HG03558 (cell line): ENCODE measurements at regions not wholly inside any gene's neighbourhood (a gene's known extent, or its start where the extent isn't known, plus 50 kb on each side); places are given as distances from the start of the nearest gene placed in this dataset.

Experiments
- ATAC-seq: cut with Tn5 transposase; IDR thresholded peaks from one replicate; pipeline ENCODE4 v1.9.1; 2021; ENCODE audit warnings: moderate number of reproducible peaks; ENCODE audit not compliant: unreplicated experiment; ENCODE audit errors: extremely low read depth

DNA sequence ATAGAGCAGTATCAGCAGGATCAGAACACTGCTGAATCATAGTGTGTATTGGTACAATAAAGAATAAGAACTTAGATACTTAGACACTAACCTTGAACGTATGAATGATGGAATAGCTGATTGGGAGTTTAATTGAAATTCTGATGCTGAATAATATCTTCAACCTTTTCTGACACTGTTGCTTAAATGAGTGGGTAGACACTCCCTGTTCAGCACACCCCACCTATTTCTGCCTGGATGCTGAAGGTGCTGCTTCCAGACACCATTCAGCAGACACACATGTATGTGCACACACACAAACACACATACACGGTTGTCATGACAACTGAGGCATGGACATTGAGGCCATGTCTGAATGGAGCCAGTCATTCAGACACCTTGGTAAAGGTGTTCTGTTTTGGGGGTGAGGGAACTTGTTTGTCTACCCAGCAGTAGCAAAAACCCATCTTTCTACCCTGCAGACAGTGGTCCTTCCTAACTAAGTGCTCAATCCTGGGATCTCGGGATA is 54.3 kb downstream of the TMEM215 start:
- ATAC-seq = no peak

DNA sequence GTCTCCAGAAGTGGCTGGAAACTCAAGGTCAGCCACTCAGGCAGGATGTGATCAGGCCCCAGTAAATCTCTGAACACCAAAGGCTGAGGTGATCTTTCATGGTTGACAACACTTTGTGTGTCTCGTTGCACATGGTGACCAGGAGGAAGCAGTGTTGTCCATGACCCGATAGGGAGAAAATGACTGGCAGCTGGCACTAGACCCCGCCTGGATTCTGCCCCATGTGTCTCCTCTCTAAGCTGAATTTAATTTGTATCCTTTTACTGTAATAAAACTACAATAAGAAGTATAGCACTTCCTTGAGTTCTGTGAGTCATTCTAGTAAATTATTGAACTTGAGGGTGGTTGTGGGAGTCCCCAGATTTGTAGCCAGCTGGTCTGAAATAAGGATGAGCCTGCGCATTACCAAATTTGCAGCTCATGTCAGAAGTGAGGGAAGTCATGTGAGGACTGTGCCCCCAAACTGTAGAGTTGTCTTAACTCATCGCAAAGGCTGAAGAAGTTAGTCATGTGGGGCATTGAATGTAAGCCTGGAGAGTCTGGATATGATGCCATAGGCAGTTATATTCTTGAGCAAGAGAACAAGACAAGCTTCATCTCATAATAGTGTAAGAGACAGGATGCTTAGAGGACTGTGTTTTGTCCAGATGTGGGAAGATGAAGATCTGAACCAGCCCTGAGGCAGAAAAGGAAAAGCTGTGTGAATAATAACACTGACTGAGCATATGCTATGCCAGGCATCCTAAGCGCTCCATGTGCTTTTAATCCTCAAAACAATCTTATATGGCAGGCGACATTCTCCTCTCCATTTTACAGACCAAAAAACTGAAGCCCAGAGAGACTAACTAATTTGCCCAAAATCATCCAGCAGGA is 55.9 kb downstream of the TMEM215 start:
- ATAC-seq = no peak

DNA sequence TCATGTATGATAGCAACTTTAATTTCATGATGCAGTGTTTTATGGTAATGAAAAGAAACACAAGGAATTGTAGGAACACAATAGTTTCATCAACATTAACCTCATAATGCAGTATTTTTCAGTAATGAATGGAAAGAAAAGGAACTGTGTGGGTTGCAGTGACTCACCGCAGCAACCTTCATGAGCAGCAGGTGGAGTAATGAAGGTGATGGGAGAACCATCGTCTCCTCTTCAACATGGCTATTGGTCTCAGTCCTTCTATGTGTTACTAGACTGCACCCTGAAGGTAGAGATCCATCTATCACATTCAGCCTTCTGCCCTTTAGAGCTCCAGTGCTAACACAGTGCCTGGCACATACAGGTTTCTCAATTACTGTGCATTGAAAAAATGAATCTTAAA is 58.0 kb downstream of the TMEM215 start:
- ATAC-seq = no peak

DNA sequence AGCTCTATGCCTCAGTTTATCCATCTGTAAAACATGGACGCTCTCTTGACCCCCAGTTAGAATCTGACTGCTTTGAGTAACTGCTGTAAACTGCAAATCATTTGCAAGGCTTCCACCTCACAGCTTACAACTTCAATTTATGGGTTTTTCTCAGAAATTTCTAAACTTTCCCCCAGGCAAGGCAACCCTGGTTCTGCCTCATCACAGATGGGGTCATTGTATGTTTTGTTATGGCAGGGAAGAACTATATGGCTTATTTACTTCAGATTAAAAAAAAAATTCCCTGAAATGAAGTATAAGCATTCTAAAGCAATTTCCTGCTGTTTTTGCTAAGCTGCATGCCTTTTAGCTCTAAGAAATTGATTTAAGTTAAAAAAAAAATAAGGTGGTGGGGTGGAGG is 60.0 kb downstream of the TMEM215 start:
- no peak for ATAC-seq

DNA sequence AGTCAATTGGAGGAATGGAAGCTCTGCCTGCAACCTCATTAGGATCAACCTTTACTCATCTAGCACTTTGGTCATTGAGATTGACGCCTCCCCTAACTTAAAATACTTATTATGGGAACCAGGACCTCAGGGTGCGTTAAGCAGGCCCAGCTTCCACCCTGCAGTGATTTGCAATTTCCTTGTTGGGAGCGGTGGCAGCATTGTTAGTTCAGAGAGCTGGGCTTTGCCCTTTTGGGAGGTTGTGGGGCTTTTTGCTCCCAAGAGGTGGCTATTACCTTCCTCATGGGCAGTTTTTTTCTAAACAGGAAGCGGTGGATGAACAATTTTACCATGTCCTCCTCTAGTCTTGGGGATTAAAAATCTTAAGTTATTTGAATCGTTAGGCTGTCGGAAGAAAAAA is 60.9 kb downstream of the TMEM215 start:
- no peak for ATAC-seq

DNA sequence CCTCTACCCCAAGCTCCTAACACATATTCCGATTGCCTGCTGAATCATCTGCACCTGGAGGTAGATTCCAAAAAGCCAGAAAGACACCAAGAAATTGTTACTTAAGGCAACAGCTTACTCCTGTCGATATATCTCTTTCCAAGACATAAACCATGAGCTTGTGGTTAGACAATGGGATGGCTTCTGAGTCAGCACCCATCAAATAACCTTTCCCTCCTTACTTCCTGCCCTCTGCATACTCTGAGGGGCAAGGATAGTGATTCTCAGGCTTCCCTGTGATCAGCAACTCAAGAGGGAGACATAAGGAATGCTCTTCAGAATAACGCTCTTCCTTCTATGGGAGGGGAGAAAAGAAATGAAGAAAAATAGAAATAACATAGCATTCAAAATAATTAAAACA is 70.9 kb downstream of the TMEM215 start:
- ATAC-seq = no peak

DNA sequence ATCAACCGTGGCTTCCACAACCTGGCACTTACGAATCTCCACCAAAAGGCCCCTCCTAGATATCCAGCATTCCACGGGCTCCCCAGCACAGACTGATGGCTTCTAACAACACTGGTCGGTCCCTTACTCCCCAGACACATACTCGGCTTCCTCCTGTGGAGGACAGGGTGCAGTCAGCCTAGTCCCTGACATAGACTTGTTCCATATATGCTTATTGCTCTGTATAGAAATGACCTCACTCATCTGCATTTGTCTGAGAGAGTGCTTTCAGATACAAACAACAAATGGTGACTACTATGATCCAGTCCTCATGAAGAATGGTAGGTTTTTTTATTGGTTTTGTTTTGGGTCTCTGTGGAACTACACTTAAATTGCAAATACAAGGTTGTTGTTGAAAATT is 72.4 kb downstream of the TMEM215 start:
- ATAC-seq = no peak

DNA sequence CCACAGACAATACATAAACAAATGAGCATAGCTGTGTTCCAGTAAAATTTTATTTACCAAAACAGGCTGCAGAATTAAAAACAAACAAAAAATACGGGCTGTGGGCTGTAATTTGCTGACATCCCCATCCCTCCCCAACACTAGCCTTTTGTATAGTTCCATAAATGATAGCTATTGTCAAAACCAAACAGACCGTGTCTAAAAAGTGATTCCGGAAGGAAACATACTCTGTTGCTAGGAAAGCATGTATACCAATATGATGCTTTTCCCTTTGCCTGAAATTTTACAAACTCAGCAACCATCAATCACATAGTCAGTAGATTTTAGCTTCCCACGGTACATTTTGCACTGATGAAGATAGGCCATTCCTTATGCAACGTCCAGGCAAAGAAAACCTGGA is 80.0 kb downstream of the TMEM215 start:
- no peak for ATAC-seq

DNA sequence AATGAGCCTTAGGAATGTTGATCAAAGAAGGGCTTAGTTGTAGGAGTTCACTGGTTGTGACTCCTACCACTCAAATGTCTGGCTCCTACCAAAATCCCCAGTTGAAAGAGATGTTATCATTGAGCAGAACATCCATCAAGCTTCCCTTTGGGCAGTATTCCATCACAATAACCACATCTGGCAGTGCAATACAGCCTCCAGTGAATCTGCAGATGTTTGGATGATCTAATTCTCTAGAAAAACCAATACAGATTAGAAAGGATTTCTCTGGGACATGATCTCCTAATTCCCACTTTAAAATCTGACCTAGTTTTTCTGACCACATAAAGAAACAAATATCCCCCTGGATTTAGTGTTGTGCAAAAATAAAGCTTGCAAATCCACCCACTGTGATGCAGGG is 81.6 kb downstream of the TMEM215 start:
- no peak for ATAC-seq

DNA sequence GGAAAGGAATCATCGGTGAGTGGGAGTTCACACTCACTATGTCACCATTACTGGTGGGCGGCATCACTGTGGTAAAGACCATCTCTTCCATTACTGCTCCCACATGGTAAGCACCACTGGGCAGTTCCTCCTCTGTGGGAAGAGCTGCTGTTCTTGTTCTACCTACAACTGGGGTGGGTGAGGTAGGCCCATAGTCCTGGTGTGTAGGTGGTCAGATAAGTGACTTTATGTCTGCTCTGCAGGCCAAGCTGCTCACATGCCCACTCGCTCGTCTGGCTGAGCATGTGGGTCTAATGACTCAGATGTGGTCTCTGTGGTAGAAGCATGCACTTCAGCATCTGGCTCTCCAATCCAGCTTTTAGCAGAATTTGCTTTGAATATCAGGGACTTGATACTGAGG is 82.9 kb downstream of the TMEM215 start:
- no peak for ATAC-seq

DNA sequence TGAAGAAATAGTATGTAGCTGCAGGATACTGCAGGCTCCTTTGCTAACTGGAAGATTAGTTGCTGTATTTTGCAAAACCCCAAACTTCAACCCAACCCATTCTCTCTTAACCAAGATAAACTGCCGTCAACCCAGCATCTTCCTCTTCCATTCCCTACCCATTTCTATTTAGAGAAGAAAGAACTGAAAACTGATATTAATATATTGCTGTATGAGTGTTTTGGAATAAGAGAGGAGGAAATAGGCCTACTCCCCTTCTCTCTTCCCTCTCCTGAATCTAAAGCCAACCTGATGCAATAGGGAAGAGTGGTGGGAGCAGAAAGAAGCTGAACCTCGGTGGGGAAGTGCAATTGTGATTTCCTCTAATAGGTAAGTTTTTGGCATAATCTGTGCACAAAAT is 83.7 kb downstream of the TMEM215 start:
- no peak for ATAC-seq

DNA sequence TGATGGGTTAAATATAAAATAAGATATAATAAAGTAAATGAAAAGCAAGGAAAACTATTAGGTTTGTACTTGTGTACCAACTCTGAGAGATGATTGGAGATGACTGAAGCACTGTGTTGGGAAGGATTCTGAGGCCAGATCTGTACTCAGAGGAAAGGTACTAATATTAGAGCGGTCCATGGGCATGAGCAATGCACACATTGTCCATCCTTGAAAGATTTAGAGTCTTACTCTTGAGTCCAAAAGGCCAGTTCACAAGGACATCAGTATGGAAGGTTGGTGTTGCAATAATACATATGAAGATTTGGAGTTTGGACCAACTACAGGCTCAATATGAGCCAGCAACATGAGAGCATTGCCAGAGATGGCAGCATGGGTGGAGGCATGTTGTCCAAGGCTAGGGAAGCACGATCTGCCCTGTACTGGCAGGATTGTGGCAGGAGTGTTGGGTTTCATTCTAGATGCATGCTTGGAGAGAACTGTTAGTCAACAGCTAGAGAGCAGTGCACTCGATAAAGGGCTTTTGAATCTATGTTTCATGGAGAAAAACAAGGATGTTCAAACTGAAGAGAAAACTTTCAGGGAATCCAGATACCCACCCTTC is 84.4 kb downstream of the TMEM215 start:
- ATAC-seq = no peak

DNA sequence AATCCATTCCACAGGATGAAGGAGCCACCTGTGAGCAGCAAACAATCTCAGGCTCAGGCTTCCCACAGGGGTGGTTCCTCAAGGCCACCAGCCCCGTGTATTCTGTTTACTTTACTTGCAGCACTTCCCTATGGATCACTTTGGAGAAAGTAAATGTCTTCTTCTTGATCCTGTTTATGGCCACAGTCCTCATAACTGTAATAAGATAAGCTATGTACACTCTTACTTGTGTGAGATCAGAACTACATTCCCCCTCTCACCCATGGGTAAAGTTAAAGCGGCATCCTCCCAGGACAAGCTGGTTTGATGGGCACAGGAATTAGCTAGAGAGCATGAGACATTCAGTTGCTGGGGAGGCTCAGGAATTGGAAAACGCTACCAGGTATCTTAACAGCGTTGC is 86.1 kb downstream of the TMEM215 start:
- ATAC-seq = no peak

DNA sequence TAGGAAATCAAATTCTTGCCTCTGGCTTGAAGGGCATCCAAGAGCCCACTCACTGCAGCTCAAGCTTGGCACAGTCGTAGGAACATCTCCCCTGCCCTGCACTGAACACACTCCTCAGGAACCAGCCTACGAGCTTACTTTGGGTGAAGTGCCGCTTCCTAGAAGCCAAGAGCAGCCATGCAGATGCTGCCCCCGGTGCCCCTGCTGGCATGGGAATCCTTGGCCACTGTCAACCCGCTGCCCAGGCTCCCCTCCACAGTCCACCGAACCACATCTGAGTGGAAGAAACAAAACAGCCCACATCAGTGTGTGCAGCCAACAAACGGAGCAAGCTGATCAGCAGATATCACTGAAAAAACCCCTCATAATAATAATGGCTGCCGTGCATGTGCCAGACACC is 89.8 kb downstream of the TMEM215 start:
- no peak for ATAC-seq

DNA sequence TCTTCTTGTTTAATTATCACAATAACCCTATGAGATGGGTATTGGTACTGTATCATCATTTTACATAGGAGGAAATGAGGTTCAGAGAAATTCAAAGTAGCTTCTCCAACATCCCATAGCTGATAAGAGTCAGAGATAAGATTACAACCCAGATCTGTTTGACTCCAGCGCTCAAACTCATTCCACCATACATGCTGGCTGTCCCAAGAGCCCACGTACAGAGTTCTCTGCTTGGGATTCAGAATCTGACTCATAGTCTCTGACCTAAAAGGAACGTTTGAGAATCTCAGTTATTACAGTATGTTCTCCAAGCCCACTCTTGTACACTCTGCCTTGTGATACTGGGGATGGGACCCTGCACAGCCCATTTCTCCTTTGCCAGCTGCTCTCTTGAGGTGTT is 90.2 kb downstream of the TMEM215 start:
- no peak for ATAC-seq

DNA sequence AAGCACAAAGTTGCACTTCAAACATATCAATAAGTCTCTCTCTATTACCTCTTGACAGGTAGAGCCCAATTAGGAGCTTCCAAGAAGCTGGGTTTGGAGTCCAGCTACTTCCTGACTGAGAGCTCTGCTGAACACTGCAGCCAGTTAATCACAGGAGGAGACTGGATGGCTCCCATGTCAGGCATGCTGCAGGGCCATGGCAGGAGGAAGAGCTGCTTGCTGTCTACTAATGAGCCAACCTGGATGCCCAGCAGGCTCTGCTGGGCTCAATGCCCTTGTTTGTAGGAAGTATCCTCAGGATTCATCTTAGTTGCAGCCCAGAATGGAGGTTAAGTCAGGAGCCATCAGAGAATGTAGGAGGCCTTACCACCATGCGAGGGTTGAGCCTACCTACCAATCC is 91.9 kb downstream of the TMEM215 start:
- no peak for ATAC-seq

DNA sequence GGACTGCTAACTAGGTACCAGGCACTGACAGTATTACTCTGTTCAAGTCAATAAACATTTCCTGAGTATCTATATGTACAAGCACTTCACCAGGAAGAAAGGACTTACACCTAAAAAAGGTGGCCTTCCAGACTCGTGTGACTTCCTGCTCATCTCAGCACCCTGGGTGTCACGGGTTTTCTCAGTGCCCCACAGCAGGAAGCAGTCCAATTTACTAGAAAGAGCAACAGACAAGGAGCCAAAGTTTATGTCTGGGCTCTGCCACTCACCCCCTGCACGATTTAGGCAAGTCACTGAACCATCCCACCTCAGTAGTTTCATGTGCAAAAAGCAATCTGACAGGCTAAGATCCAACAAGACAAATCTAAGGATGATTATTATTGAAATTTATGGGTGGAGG is 92.4 kb downstream of the TMEM215 start:
- no peak for ATAC-seq

DNA sequence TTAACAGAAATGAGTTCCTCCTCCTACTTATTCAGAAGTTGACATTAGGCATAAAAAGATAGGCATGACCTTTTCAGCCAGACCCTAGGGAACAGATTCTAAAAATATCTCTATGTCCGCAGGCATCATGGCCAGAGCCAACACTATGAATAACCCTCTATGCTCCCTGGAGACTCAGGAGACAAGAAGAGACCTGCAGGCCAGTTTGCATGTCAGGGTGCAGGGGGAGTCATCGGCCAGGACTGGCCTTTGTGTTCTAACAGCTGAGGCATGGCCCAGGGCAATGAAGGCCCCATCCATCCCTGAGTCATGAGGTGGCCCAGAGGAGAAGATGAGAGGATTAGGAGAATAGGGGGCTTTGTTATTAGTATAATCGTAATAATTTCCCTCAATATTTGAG is 93.8 kb downstream of the TMEM215 start:
- no peak for ATAC-seq

DNA sequence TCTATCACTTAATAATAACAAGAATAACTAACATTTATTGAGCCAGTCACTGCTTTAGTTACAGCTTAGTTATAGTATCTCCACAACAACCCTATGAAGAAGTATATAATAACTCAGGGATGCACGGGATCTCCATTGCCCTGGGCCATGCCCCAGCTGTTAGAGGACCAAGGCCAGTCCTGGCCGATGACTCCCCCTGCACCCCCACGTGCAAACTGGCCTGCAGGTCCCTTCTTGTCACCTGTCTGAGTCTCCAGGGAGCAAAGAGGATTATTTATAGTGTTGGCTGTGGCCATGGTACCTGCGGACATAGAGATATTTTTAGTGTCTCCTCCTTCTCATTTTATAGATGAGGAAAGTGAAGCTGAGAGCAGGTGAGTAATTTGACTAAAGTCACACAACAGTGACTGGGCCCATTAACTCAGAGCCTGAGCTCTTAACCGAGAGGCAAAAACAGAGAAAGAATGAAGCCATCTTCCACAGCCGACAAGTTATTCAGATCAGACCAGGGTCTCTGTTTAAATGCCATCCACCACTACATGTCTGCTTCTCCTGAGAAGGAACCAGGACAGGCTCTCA is 94.4 kb downstream of the TMEM215 start:
- no peak for ATAC-seq

DNA sequence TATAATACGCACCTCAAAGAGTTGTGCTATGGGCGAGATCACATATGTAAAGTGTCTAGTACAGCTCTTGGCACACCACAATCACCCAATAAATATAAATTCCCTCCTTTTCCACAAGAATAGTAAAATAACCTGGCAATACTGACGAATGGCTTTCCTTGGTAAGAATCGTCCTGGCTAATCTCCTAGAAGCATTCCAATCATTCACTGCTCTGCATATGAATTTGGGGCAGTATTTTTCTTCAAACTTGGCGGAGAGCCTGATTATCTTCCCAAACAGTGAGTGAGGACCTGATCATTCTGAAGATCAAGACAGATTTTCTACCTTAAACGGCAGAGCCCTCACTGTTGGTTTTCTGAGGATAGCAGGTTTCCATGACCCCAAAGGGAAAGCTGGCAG is 96.0 kb downstream of the TMEM215 start:
- no peak for ATAC-seq

DNA sequence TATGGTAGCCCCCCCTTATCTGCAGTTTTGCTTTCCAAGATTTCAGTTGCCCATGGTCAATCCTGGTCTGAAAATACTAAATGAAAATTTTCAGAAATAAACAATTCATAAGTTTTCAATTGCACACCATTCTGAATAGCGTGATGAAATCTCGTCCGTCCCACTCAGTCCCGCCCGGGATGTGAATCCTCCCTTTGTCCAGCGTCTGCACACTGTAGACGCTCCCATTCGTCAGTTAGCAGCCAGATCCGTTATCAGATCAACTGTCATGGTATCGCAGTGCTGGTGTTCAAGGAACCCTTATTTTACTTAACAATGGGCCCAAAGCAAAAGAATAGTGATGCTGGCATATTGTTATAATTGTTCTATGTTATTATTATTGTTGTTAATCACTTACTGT is 98.6 kb downstream of the TMEM215 start:
- ATAC-seq = no peak

DNA sequence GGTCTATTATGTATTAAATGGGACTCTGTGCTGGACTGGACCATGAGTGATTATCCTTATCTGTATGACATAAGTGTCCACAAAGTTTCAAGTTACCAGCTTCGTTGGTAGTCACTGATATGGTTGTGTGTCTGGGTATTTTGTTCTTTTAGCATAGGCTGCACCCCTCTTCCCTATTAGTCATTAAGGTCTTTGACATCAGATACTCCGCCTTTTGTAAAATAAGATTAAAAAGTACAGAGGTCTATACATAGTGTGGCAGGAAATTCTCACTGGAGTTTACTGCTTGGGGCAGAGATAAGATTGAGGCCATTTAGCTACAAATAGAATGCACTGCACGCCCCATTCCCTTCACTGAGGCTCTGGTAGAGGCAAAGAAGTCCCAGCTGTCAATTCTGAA is 99.4 kb downstream of the TMEM215 start:
- no peak for ATAC-seq
